ENCODE measurements at regions not wholly inside any gene's neighbourhood (a gene's known extent, or its start where the extent isn't known, plus 50 kb on each side); places are given as distances from the start of the nearest gene placed in this dataset.
A peak's percentile ranks its signal among the peaks of the same experiment; 100 is the strongest.

DNA sequence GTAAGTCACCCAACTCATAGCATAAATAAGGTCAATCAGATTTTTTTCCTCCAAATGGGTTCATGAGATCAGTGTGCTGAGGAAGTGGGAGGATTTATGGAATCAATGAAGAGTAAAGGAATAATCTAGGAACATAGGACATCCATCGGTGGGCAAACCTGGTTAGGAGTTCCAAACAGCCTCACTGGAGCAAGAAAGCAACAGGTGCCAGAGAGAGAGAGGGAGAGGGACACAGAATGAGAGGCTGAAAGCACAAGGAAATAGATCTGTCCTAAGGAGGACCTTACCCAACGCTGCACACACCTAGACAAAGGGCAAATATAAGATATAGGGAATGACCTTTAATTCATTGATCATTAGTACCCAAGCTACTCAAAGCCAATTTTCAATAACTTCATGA lies 119.5 kb upstream of the ANKRD1 start:
- Histone ChIP-seq H3K4me3 (no peak overlapping the region), H3K9me3 (replicated peaks) (no peaks in the 10 kb centered on the region), H3K27ac (no peak overlapping the region), H3K4me1 (peaks cover 12% of the 10 kb centered on the region; the same call in 1 of the 2 replicates), H3K27me3 (no peaks in the 10 kb centered on the region), H3K36me3 (no peaks in the 10 kb centered on the region)
- DNase-seq: no peak

DNA sequence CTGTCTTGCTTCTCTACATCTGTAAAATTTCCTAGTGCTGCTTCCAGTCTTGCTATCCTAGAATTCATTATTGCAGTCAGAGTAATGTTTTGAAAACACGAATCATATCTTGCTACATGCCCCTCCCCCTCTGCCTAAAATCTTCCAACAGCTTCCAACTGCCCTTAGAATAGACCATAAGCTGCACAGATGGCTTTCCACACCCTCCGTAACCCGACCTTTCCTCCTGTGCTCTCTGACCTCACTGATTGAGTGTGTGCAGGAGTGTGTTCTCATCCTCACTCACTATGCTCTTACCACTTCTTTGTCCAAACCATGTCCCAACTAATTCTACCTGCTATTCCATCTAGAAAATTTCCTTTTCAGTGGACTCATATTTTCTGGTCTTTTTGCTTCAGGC lies 121.2 kb upstream of the ANKRD1 start:
- no peaks in the 10 kb centered on the region for H3K9me3 ChIP-seq (replicated peaks)
- H3K27me3 ChIP-seq: no peaks in the 10 kb centered on the region
- H3K27ac ChIP-seq: no peak overlapping the region
- H3K4me1 ChIP-seq: peaks cover 1% of the 10 kb centered on the region; the same call in 1 of the 2 replicates
- H3K4me3 ChIP-seq: no peak overlapping the region
- DNase-seq: no peak
- no peaks in the 10 kb centered on the region for H3K36me3 ChIP-seq

DNA sequence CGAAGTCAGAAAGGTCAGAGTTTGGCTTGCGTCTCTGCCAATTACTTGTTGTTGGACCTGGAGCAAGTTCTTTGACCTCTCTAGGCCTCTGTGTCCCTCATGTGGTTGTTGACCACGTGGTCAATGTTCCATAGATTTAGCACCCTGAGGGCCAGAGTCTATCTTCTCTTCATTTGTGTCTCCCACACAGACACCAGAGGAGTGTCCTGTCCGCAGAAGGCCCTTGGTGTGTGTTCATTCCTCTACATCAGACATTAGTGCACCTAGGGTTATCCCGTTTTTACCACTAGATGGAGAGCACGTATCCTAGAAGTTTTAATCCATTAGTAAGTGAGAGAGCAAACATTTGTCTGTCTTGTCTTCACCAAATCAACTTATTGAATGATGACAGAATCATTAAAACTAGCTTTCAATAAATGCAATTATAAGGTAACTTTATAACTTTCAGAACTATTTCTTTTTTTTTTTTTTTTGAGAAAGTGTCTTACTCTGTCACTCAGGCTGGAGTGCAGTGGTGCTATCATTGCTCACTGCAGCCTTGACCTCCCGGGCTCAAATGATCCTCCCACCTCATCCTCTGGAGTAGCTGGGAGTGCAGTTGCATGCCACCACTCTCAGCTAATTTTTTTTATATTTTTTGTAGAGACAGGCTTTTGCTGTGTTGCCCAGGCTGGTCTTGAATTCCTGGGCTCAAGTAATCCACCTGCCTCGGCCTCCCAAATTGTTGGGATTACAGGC lies 122.5 kb upstream of the ANKRD1 start:
- H3K4me3 ChIP-seq: no peak overlapping the region
- no peaks in the 10 kb centered on the region for H3K27me3 ChIP-seq
- no peak overlapping the region for H3K27ac ChIP-seq
- peak in 1 of 2 experiments; percentile 55 for DNase-seq
- no peaks in the 10 kb centered on the region for H3K4me1 ChIP-seq
- H3K36me3 ChIP-seq: no peaks in the 10 kb centered on the region
- no peaks in the 10 kb centered on the region for H3K9me3 ChIP-seq (replicated peaks)

DNA sequence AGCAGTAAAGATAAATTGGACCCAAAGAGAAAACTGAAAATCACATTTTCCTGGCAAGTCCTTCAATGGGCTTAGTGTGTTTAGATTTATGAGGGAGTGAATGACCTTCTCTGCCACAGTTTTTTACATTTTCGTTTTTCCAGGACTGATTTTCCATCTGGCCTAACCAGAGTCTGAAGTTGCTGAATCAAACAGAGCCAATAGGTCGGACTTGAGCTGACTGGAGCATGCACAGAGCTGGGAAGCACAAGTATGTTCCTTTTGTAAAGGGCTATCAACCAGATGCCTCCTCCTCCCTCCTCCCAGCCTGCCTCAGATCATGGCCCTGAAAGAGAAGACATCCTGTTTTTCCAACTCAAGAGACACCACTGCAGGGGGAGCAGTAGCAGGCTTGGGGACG lies 126.0 kb upstream of the ANKRD1 start:
- H3K27me3 ChIP-seq: no peaks in the 10 kb centered on the region

DNA sequence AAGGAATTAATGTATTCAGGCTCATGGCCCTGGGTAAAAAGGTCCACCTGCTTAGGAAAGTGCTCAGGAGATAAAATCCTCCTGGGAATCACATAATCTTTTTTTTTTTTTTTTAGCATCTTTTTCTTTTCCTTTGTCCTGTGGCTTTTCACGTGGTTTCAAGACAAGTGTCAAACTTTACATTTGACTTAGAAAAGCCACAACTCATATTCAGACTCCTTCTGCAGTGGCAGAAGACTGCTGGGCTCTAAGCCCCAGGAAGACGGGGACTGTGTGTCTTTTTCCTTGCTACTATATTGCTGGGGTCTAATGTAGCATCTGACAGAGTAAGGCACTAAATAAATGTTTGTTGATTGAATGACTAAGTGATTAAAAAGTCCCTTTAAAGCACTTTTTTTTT lies 127.5 kb upstream of the ANKRD1 start:
- Histone ChIP-seq H3K4me1 (no peaks in the 10 kb centered on the region), H3K36me3 (no peaks in the 10 kb centered on the region), H3K27ac (no peak overlapping the region), H3K27me3 (no peaks in the 10 kb centered on the region), H3K9me3 (replicated peaks) (no peaks in the 10 kb centered on the region), H3K4me3 (no peak overlapping the region)
- no peak for DNase-seq

More for the DNA sequence above, 126.0 kb upstream of the ANKRD1 start:
- no peak overlapping the region for H3K27ac ChIP-seq
- no peaks in the 10 kb centered on the region for H3K36me3 ChIP-seq
- no peaks in the 10 kb centered on the region for H3K4me1 ChIP-seq
- no peak overlapping the region for H3K4me3 ChIP-seq
- no peaks in the 10 kb centered on the region for H3K9me3 ChIP-seq (replicated peaks)
- no peak for DNase-seq

DNA sequence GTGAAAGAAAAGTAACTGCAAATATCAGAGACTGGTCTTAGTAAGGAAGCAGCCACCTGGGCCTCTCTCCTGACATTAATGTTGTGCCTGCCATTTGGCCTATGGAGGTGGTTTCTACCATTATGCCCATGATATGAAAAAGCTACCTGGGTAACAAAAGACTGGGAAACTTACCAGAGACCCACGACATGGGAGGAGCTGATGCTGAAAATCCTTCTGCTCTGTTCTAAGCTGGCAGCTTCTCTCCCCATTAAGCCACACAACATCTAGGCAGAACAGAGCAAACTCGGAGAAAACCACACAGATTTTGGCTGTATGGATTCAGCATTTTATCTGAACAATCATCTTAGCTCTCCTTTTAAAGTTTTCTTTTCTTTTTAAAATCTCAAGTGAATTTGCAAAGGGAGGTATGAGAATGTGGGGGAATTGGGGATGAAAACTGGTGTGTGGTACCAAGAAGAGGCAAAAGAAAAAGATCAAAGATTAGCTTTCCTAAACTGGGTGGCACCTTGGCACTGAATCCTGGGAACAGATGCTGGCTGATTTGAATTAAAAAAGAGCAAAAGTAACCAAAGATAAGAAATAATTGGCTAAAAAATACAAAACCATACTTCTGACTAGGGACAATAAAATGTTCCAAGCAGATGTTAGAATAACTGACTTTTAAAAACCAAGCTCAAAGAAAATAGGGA lies 128.6 kb upstream of the ANKRD1 start:
- Histone ChIP-seq H3K27me3 (no peaks in the 10 kb centered on the region), H3K27ac (no peak overlapping the region), H3K36me3 (no peaks in the 10 kb centered on the region), H3K4me1 (no peaks in the 10 kb centered on the region), H3K4me3 (no peak overlapping the region), H3K9me3 (replicated peaks) (no peaks in the 10 kb centered on the region)
- no peak for DNase-seq

DNA sequence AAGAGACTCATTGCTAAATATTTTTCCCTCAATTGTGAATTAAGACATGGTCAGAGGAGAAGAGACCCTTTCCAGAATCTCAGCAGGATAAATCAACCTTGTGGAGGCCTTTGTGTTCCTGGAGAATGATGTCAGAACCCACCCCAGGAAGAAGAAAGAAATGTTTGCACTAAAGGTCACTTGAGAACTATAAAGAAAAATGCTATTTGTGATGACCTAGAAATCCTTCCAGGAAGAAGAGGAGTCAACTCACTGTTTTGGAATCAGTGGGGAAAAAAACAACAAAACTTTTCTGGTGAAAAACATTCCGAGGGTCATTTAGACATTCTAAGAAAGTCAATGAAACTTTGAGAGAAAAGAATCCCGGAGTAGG lies 129.1 kb upstream of the ANKRD1 start:
- DNase-seq: no peak
- H3K27ac ChIP-seq: no peak overlapping the region

DNA sequence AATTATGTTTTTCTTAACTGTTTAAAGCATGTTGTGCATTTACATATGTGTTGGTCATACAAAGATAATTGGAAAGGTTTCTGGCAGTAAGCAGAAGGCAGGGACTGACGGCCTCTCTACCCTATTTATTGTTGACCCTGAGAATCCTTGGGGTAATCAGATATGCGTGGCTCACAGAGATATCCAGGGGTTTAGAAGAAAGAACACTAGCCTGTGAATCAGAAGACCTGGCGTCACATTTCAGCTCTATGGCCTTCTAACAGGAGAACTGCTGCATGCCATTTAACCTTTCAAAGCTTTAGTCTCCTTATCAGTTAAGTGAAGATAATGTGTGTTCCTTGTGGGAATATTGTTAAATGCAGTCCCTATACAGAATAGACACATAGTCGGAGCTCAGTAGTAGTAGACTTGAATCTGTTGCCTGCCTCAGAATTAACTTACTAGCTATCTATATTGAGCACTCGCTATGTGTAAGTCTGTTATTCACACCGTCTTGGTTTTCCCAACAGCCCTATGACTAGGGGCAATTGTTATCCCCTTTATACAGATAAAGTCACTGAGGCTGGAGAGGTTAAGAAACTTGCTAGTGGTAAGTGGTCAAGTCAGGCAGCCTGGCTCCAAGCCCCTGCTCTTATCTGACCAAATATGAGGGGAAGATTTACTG lies 129.6 kb upstream of the ANKRD1 start:
- Histone ChIP-seq H3K4me3 (no peak overlapping the region), H3K9me3 (replicated peaks) (no peaks in the 10 kb centered on the region), H3K4me1 (no peaks in the 10 kb centered on the region), H3K27me3 (no peaks in the 10 kb centered on the region), H3K36me3 (no peaks in the 10 kb centered on the region), H3K27ac (no peak overlapping the region)
- DNase-seq: peak in 1 of 2 experiments; percentile 23

More for the DNA sequence above, 129.1 kb upstream of the ANKRD1 start:
- no peaks in the 10 kb centered on the region for H3K36me3 ChIP-seq
- no peak overlapping the region for H3K4me3 ChIP-seq
- no peaks in the 10 kb centered on the region for H3K4me1 ChIP-seq
- H3K9me3 ChIP-seq (replicated peaks): no peaks in the 10 kb centered on the region
- H3K27me3 ChIP-seq: no peaks in the 10 kb centered on the region

DNA sequence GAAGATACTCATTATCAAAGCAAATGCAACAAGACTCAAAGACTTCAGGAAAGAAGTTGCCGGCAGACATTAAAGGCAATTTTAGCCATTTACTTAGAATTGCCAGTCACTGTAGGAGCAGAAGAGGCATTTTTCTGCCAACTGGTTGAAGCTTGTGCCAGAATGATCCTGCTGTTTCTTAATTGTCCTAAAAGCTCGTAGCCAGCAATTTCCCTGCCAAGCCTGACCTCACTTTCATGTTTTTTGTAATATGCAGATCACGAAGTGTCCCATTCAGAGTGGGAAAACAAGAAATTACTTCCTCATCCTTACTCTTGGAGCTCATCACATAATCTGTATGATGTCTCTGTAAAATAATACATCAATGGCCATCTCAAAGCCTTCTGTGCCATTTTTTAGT lies 130.9 kb upstream of the ANKRD1 start:
- H3K4me1 ChIP-seq: no peaks in the 10 kb centered on the region
- no peak for DNase-seq
- H3K27me3 ChIP-seq: no peaks in the 10 kb centered on the region
- no peak overlapping the region for H3K4me3 ChIP-seq
- no peaks in the 10 kb centered on the region for H3K9me3 ChIP-seq (replicated peaks)
- H3K27ac ChIP-seq: no peak overlapping the region
- no peaks in the 10 kb centered on the region for H3K36me3 ChIP-seq

DNA sequence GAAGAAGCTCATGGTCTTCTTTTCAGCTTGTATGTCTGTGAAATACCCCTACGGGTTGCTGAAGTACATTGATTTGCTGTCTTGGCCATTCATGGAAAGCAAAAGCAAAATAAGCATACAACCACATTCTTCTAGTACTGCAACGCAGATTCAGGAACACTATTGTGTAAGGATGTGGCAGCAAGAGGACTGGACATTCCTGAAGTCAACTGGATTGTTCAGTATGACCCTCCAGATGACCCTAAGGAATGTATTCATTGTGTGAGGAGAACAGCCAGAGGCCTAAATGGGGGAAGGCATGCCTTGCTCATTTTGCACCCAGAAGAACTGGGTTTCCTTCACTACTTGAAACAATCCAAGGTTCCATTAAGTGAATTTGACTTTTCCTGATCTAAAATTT lies 133.4 kb upstream of the ANKRD1 start:
- Histone ChIP-seq H3K36me3 (no peaks in the 10 kb centered on the region), H3K4me3 (no peak overlapping the region), H3K9me3 (replicated peaks) (no peaks in the 10 kb centered on the region), H3K4me1 (no peaks in the 10 kb centered on the region), H3K27ac (no peak overlapping the region), H3K27me3 (no peaks in the 10 kb centered on the region)
- no peak for DNase-seq

DNA sequence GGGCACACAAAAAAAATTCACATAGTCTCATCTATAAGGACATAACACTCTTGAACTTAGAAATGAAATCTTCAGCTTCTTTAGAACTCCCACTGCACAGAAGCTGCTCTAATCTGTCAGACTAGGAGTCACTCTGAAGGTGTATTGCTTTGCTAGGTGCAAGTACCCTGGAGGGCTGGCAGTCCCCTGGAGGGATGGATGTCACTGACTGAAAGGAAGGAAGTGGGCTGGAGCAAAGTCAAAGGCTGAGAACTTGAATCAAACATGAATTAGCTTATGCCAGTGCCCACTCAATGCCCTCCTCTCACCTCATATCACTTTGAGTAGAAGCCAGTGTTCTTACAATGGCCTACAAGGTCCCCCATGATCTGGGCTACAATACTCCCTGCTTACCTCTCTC lies 140.3 kb upstream of the ANKRD1 start:
- H3K4me1 ChIP-seq: peaks cover 13% of the 10 kb centered on the region
- H3K27me3 ChIP-seq: no peaks in the 10 kb centered on the region
- DNase-seq: no peak
- no peaks in the 10 kb centered on the region for H3K36me3 ChIP-seq
- peak overlapping the region; percentile 48 for H3K27ac ChIP-seq
- H3K9me3 ChIP-seq (replicated peaks): no peaks in the 10 kb centered on the region
- no peak overlapping the region for H3K4me3 ChIP-seq

DNA sequence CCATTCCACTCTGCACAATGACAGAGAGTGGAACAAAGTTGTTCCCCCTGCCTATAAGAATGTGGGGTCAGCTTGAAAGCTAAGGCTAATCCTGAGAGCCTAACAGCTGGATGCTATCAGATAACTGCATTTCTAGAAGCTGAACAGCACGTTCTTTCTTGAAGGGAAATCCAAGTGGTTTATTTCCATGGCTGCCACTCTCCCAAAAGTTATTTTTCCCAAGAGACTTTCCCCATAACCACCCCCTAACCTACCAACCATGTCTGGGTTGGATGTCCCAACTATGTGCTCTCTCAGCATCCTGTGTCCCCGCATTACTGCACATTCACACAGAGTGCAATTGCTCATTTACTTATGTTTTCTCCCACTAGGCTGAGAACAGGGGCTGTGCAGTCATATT lies 140.7 kb upstream of the ANKRD1 start:
- Histone ChIP-seq H3K27me3 (no peaks in the 10 kb centered on the region), H3K36me3 (no peaks in the 10 kb centered on the region), H3K9me3 (replicated peaks) (no peaks in the 10 kb centered on the region), H3K4me3 (no peak overlapping the region), H3K27ac (peak overlapping the region; percentile 48), H3K4me1 (peaks cover 13% of the 10 kb centered on the region)
- peak; percentile 31 to 75 for DNase-seq

DNA sequence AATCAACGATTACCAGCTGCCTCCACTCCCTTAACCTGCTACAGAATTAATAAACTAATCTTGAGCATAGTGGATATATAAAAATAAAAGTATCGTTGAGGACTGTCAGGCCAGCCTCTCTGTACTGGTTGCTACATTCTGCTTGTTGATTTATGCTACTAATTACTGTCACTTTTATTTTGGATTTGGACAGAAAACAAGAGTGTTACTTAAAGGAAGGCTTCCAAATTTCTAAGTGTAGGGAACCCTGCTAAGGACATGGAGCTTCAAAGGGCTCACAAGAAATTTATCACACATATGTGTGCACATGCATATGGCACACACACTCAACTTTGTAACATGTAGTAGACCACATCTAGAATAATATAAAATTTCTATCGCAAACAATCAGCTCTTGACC lies 141.2 kb upstream of the ANKRD1 start:
- no peak for DNase-seq
- H3K36me3 ChIP-seq: no peaks in the 10 kb centered on the region
- H3K9me3 ChIP-seq (replicated peaks): no peaks in the 10 kb centered on the region
- H3K27me3 ChIP-seq: no peaks in the 10 kb centered on the region
- H3K4me1 ChIP-seq: peaks cover 13% of the 10 kb centered on the region
- H3K4me3 ChIP-seq: no peak overlapping the region
- peak overlapping the region; percentile 48 for H3K27ac ChIP-seq

DNA sequence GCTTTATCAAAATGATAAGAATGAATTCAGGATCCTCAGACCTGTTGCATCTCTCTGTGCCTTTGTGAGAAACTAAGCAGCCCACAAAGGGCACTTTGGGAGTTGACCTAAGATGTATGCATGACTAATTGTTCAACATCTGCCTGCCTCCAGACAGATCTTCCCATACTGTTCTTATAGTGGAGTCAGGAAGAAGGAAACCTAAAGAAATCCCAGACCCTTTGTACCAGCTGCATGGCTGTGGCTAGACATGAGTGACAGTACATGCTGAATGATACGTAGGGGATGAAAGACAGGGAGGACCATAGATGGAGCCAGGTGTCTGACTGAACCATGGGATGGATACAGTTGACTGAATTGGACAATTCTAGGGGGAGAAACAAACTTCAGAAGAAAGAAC lies 148.7 kb upstream of the PCGF5 start:
- peak; percentile 26 to 61 for DNase-seq
- Histone ChIP-seq H3K36me3 (no peaks in the 10 kb centered on the region), H3K27me3 (no peaks in the 10 kb centered on the region), H3K4me1 (peaks cover 17% of the 10 kb centered on the region), H3K9me3 (replicated peaks) (no peaks in the 10 kb centered on the region), H3K4me3 (no peak overlapping the region), H3K27ac (peak overlapping the region; percentile 63)

DNA sequence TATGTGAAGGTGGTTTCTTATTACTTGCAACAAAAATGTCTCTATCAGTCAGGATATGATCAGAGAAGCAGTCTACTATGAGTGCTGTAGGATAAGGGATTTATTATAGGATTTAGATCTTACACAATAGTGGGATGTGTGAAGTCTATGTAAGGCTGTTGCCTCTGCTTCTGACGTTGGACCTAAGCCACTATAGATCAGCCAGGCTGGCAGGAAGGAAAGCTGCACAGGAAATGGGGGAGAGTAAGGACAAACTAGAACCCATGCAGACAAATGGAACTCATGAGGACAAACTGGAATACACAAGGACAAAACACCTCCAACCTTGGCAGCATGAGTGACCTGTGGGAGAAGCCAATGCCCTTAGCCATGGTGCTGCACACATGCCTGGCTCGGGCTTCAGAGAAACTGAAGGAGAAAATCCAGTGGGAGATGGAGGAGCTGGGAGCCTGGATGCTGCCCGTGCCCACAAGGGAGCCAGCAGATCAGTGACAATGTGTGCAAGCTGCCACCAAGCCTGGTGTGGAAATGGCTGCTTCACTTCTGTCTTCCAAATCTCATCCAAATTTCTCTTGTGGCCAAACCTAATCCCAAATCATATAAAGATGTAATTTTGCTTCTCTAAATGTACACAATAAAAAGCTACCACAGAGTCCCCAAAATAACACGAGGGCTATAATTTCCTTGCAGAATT lies 147.0 kb upstream of the PCGF5 start:
- H3K4me3 ChIP-seq: no peak overlapping the region
- H3K4me1 ChIP-seq: peaks cover 24% of the 10 kb centered on the region
- H3K9me3 ChIP-seq (replicated peaks): no peaks in the 10 kb centered on the region
- H3K36me3 ChIP-seq: no peaks in the 10 kb centered on the region
- no peaks in the 10 kb centered on the region for H3K27me3 ChIP-seq
- no peak for DNase-seq
- no peak overlapping the region for H3K27ac ChIP-seq
